NK-92 (cell line): ENCODE measurements at regions not wholly inside any gene's neighbourhood (a gene's known extent, or its start where the extent isn't known, plus 50 kb on each side); places are given as distances from the start of the nearest gene placed in this dataset.

Experiments used
- DNase-seq: peaks from one replicate; lab custom pipeline; 2025; ENCODE audit not compliant: unreplicated experiment; lab: John Stamatoyannopoulos, UW

DNA sequence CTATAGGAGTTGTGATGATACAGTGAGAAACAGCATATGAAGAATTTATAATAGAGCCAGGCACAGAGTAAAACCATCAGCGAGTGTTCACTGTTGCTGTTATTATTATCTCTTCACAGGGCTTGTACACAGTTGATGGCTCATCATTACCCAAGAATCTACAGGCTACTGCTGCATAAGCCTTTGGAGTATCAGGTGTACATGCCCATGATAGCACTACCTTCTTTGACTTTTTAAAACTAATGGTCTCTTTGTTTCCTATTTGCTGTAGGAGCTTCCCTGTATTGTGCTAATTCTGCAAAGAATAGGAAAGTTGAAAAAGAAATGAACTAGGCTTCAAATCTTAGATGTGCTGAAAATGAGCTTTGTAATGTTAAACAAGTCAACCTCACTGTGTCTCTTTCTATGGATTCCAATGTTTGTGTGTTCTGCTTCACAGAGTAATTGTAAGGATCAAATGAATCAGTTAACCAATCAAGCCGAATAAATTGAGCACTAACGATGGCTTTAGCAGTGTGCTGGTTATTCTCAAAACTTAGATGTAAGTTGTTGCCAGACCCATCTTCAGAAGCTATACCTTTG lies 138.8 kb downstream of the TUSC7 start:
- DNase-seq = no peak

DNA sequence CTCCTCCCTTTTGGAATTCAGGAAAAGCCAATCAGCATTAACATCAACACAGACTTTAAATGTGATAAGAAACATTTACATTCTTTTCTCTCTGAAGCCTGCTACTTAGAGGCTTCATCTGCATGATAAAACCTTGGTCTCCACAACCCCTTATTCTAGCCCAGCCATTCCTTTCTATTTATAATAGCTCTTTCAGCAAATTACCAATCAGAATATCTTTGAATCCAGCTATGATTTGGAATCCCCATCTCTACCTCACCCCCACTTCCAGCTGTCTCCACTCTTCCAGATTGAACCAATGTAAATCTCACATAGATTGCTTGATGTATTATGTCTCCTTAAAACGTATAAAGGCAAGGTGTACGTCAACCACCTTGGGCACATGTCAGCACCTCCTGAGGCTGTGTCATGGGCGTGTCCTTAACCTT lies 139.7 kb downstream of the TUSC7 start:
- no peak for DNase-seq

DNA sequence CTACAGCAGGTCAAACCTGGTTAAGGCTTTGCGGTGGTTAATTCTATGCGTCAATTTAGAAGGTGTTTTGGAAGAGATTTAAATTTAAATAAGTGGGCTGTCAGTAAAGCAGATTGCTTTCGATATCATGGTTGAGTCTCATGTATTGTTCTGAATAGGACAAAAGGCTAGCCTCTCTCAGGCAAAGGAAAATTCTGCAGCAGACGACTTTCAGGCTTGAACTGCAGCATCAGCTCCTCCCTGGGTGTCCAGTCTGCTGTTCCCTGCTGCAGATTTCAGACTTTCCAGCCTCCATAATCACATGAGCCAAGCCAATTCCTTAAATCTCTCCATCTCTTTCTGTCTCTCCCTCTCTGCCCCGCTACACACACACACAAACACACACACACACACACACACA lies 143.2 kb downstream of the TUSC7 start:
- DNase-seq = no peak

GRCh38 chr3:116863270-116863770 lies 153.7 kb downstream of the TUSC7 start:
- DNase-seq = no peak

DNA sequence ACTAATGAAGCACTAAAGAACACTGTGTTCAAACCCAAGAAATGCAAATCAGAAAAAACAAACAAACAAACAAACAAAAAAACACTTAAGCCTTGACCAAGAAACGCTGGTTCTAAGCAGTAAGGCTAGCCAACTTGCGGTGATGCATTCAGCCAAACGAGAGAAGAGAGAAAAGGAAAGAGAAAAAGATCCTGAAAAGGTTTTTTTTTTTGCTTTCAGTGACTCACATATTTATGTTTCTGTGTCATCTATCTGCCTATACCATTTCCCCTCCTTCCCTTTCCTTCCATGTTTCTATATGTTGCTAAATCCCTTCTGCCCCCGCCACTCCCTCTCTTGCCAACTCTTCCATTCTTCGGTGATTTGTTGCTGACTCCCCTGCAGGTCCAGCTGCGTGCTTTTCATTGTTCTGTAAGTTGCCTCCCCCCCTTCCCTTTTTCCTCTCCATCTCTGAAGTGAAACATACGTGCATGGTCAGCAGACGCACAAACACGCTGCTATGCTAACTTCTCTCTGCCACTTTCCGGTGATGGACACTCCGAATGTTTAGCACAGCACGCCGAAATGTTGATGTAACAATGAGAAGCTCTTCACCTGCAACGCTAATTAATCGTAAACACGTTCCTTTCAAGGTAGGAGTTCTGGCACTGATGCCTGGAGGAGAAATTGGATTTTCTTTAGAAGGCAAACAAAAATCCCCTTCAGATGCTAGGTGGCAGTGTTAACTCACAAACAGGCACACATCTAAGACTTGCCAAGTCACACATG lies 154.4 kb downstream of the TUSC7 start:
- no peak for DNase-seq

DNA sequence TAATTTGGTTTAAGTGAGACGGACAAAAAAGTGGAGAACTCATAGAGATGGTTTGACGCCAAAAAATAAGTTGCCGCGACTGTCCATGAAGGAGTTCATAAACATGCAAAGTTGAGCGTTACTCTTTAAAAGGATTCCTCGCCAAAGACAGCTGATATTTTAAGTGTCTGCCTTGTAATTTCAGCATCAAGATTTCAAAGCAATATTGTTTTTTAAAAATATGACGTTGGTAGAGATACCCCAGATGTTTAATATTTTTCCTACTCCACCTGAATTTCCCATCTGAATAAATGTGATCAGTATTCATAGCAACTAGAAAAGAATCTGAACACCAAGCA lies 155.0 kb downstream of the TUSC7 start:
- no peak for DNase-seq

GRCh38 chr3:116870379-116870778 lies 160.8 kb downstream of the TUSC7 start:
- DNase-seq = no peak

GRCh38 chr3:116871905-116872304 lies 162.3 kb downstream of the TUSC7 start:
- no peak for DNase-seq

DNA sequence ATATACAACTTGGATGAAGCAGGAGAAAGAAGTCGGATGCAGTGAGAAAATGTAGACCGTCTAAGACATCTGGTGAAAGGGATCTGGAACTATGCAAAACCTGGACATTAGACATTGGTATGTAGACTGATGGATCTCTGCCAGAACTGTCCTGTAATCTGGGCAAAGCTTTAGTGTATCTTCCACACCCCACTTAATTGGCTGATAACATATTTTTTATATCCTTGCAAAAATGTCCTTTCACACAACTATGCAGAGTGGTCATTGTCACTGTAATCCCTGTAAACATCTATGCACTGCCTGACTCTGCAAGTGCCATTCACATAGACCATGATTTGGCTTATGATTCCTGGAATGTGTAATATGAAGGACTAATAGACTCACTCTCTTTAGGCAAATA lies 163.1 kb downstream of the TUSC7 start:
- no peak for DNase-seq

GRCh38 chr3:116873142-116873541 lies 163.6 kb downstream of the TUSC7 start:
- no peak for DNase-seq

GRCh38 chr3:116877968-116878367 lies 168.4 kb downstream of the TUSC7 start:
- DNase-seq = no peak

- no peak for DNase-seq
Observed at GRCh38 chr3:116886202-116886893, 176.8 kb downstream of the TUSC7 start.

- DNase-seq = no peak
Observed at GRCh38 chr3:116896116-116896515, 186.5 kb downstream of the TUSC7 start.

DNA sequence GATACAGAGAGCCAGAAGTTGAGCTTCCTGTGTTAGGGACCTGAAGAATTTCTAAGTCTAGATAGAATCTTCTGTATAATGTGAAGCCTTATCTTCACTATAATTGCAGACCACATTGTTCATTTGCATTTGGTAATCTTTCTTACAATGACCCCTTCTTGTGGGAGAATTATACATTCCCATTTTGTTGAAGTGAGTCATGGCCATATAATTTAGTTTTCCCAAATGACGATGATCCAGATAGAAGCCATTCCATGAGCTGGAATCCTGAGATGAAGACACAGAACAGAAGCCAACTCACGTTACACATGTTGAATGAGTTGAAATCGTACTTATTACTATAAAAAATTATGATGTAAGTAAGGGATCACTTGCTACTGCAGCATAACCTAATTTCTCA lies 187.8 kb downstream of the TUSC7 start:
- no peak for DNase-seq

- DNase-seq = no peak
Observed at GRCh38 chr3:116899253-116899652, 189.7 kb downstream of the TUSC7 start.

- DNase-seq = no peak
Observed at GRCh38 chr3:116905334-116905733, 195.8 kb downstream of the TUSC7 start.

DNA sequence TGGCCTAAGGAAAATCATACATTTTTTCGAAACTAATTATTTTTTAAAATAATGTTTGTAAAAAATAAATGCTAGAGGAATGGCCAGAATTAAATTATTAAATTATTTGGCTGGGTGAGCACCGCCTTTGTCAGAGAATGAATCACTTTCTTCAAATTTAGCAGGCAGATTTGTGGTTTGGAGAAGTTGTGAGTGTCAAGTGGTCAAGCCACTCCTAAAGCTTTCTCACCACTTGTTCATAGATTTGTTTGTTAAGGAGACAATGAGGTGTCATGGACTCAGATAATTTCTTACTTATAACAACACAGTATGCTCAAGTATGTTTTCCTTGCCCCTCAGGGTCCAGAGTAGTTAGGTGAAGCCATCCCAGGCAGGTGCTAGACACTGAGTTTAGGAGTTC lies 196.2 kb downstream of the TUSC7 start:
- no peak for DNase-seq

DNA sequence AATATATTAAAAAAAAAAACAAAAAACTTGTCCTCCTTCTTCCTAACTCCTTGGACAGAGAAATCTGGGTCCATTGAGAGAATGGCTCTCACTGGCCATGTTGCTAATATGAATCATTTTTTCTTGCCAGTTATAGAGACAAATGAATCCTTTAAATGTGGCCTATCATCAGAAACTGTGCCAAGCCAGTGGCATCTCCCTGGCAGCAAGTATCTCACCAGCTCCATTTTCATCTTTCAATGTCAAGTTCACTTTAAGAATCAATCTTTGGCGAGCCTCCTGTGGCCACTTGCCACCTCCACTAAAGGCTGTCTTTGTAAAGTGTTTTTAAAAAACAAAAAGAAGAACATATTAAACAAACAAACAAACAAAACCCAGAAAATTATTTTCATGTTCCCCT lies 202.5 kb downstream of the TUSC7 start:
- no peak for DNase-seq

DNA sequence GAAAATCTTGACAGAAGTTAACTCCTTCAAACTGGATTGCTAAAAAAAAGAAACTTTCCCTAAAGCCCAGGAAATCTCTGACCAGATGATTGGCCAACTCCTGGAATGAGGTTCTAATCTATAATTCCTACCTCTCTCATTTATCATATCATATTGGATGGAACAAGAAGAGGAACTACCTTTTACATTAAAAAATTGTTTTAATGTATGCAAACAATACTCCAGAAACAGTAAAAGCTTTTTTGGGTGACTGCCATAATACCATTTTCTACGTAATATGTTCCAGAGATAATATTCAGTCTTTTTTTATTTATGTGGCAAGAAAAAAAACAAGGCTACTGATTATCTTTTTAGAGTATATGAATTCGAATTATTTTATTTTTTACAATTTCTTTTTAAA lies 204.4 kb downstream of the TUSC7 start:
- DNase-seq = no peak

DNA sequence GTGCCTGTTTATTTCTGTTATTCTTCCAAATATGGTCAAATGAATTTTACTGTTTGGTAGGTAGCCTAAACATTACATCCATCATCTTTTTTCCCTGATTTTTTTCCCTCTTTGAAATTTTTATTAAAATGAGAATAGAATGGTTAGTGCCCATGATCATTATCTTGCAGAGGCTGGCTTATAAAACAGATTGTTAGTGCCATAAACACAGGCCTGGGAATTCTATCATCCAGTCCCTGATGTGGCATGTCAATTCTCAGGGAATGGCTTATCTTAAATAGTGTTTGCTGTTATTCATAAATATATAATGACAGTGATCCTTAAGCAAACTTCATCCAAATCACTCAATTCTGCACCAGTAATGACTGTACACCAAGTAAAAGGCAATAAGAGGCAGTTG lies 207.3 kb downstream of the TUSC7 start:
- no peak for DNase-seq

GRCh38 chr3:116920826-116921610 lies 211.4 kb downstream of the TUSC7 start:
- no peak for DNase-seq
